ENCODE measurements at regions not wholly inside any gene's neighbourhood (a gene's known extent, or its start where the extent isn't known, plus 50 kb on each side); places are given as distances from the start of the nearest gene placed in this dataset.

GRCh38 chr1:224506141-224506814 is 71.7 kb upstream of the WDR26 start:
- DNase-seq: no peak
- Histone ChIP-seq H3K27me3 (no peaks in the 10 kb centered on the region), H3K9me3 (no peaks in the 10 kb centered on the region), H3K4me3 (no peak overlapping the region), H3K4me1 (peaks cover 7 to 30% (median 13%) of the 10 kb centered on the region in 4 donors), H3K27ac (no peak overlapping the region), H3K36me3 (no peaks in the 10 kb centered on the region)
- no peak for TF ChIP-seq POLR2A (IDR thresholded peaks at IDR 0.05)
- no peak for TF ChIP-seq CTCF (IDR thresholded peaks at IDR 0.05)

GRCh38 chr1:224507771-224508523 is 73.3 kb upstream of the WDR26 start:
- Histone ChIP-seq H3K9me3 (no peaks in the 10 kb centered on the region), H3K27ac (no peak overlapping the region), H3K27me3 (no peaks in the 10 kb centered on the region), H3K4me3 (no peak overlapping the region), H3K4me1 (peaks cover 7 to 17% (median 11%) of the 10 kb centered on the region in 4 donors), H3K36me3 (no peaks in the 10 kb centered on the region)
- TF ChIP-seq CTCF (IDR thresholded peaks at IDR 0.05) (no peak), POLR2A (IDR thresholded peaks at IDR 0.05) (no peak)
- DNase-seq: no peak

- Histone ChIP-seq H3K36me3 (no peaks in the 10 kb centered on the region), H3K4me3 (no peak overlapping the region), H3K4me1 (no peaks in the 10 kb centered on the region), H3K27me3 (no peaks in the 10 kb centered on the region), H3K27ac (no peak overlapping the region), H3K9me3 (no peaks in the 10 kb centered on the region)
- no peak for TF ChIP-seq POLR2A (IDR thresholded peaks at IDR 0.05)
- no peak for TF ChIP-seq CTCF (IDR thresholded peaks at IDR 0.05)
- no peak for DNase-seq
These were observed 75.3 kb upstream of the WDR26 start for GRCh38 chr1:224509907-224510306.

- H3K4me3 ChIP-seq: no peak overlapping the region
- no peaks in the 10 kb centered on the region for H3K4me1 ChIP-seq
- H3K27ac ChIP-seq: no peak overlapping the region
- H3K36me3 ChIP-seq: no peaks in the 10 kb centered on the region
- no peak for TF ChIP-seq POLR2A (IDR thresholded peaks at IDR 0.05)
- no peak for TF ChIP-seq CTCF (IDR thresholded peaks at IDR 0.05)
- H3K27me3 ChIP-seq: no peaks in the 10 kb centered on the region
- no peaks in the 10 kb centered on the region for H3K9me3 ChIP-seq
- no peak for DNase-seq
These were observed 76.5 kb upstream of the WDR26 start for GRCh38 chr1:224510880-224511645.

GRCh38 chr1:224512600-224513151 is 78.1 kb upstream of the WDR26 start:
- H3K4me3 ChIP-seq: no peak overlapping the region
- no peak overlapping the region for H3K27ac ChIP-seq
- H3K27me3 ChIP-seq: no peaks in the 10 kb centered on the region
- TF ChIP-seq POLR2A (IDR thresholded peaks at IDR 0.05) (no peak), CTCF (IDR thresholded peaks at IDR 0.05) (no peak)
- H3K9me3 ChIP-seq: no peaks in the 10 kb centered on the region
- no peaks in the 10 kb centered on the region for H3K36me3 ChIP-seq
- no peaks in the 10 kb centered on the region for H3K4me1 ChIP-seq
- no peak for DNase-seq

Data from Peyer's patch (tissue), 4 donors.